OCI-LY7 (cell line): ENCODE measurements at regions not wholly inside any gene's neighbourhood (a gene's known extent, or its start where the extent isn't known, plus 50 kb on each side); places are given as distances from the start of the nearest gene placed in this dataset.

ENCODE experiments used
- CTCF ChIP-seq: fragments of 200-600 bp; sonication (generic); conservative IDR thresholded peaks from 2 replicates; pipeline ENCODE4 v1.5.1; 2014; ENCODE audit warnings: mild to moderate bottlenecking, antibody characterized with exemption, low read length, moderate library complexity, mixed read lengths
- EZH2phosphoT487 ChIP-seq: fragments of 200-600 bp; sonication (generic); IDR thresholded peaks from 2 replicates; pipeline ENCODE4 v1.6.1; 2018; ENCODE audit warnings: low read depth, borderline replicate concordance, mild to moderate bottlenecking, mixed run types, antibody characterized with exemption, low read length, moderate library complexity, mixed read lengths

- TF ChIP-seq CTCF (no peak), EZH2phosphoT487 (no peak)
Observed at GRCh38 chr13:50075619-50076097, 60.4 kb downstream of the KCNRG start.
